Chondrocyte (in vitro differentiated cells): ENCODE measurements at regions not wholly inside any gene's neighbourhood (a gene's known extent, or its start where the extent isn't known, plus 50 kb on each side); places are given as distances from the start of the nearest gene placed in this dataset.
A peak's percentile ranks its signal among the peaks of the same experiment; 100 is the strongest.

Source experiments
- DNase-seq: peaks from one replicate; pipeline ENCODE4 v3.0.0; 2021; ENCODE audit warnings: mixed read lengths, low spot score
- H3K27ac Mint-ChIP-seq: one replicate; pipeline ENCODE4 v1.8.0; 2021; ENCODE audit warnings: mild to moderate bottlenecking, moderate library complexity, mixed read lengths; ENCODE audit not compliant: unreplicated experiment
- H3K27me3 Mint-ChIP-seq: 2 replicates; pipeline ENCODE4 v1.8.0; 2021; ENCODE audit warnings: low read depth, mixed read lengths
- H3K36me3 Mint-ChIP-seq: 2 replicates; pipeline ENCODE4 v1.8.0; 2021; ENCODE audit warnings: low read depth, mixed read lengths
- H3K4me1 Mint-ChIP-seq: 2 replicates; pipeline ENCODE4 v1.8.0; 2021; ENCODE audit warnings: low read depth, mild to moderate bottlenecking, mixed read lengths
- H3K4me3 Mint-ChIP-seq: one replicate; pipeline ENCODE4 v1.8.0; 2021; ENCODE audit warnings: mild to moderate bottlenecking, moderate library complexity, mixed read lengths; ENCODE audit not compliant: unreplicated experiment
- H3K9me3 Mint-ChIP-seq: 2 replicates; pipeline ENCODE4 v1.8.0; 2021; ENCODE audit warnings: low read depth, mixed read lengths
- TF ChIP-seq, protein P1 (sequence below): fragments of 200-600 bp; sonication (generic); IDR thresholded peaks from 2 replicates; pipeline ENCODE4 v1.5.0; 2021; ENCODE audit warnings: antibody characterized with exemption, mild to moderate bottlenecking, moderate library complexity

DNA sequence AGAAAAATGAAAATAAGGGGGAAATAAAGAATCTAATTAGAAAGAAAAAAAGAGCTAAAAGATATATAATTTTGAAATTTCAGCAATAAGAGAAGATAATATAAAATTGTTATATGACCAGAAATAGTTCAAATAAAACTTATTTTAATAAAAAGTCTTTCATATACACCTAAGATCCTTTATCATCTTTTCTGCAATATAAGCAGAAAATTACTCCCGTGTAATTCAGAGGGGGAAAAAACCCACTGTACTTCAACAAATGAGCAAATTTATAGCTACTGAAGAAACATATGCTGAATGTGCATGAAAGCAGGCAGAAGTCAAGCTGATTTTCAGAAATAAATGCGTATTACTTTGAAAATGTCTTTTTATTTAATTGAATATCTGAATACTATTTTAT lies 771.3 kb downstream of the FAT4 start:
- no peaks in the 10 kb centered on the region for H3K36me3 Mint-ChIP-seq
- DNase-seq = no peak
- H3K27me3 Mint-ChIP-seq = peaks cover 1% of the 10 kb centered on the region
- peaks cover 4% of the 10 kb centered on the region for H3K9me3 Mint-ChIP-seq
- H3K27ac Mint-ChIP-seq = no peak overlapping the region
- H3K4me3 Mint-ChIP-seq = no peak overlapping the region
- peaks cover 3% of the 10 kb centered on the region for H3K4me1 Mint-ChIP-seq
- TF ChIP-seq, protein P1, sequence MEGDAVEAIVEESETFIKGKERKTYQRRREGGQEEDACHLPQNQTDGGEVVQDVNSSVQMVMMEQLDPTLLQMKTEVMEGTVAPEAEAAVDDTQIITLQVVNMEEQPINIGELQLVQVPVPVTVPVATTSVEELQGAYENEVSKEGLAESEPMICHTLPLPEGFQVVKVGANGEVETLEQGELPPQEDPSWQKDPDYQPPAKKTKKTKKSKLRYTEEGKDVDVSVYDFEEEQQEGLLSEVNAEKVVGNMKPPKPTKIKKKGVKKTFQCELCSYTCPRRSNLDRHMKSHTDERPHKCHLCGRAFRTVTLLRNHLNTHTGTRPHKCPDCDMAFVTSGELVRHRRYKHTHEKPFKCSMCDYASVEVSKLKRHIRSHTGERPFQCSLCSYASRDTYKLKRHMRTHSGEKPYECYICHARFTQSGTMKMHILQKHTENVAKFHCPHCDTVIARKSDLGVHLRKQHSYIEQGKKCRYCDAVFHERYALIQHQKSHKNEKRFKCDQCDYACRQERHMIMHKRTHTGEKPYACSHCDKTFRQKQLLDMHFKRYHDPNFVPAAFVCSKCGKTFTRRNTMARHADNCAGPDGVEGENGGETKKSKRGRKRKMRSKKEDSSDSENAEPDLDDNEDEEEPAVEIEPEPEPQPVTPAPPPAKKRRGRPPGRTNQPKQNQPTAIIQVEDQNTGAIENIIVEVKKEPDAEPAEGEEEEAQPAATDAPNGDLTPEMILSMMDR = no peak

DNA sequence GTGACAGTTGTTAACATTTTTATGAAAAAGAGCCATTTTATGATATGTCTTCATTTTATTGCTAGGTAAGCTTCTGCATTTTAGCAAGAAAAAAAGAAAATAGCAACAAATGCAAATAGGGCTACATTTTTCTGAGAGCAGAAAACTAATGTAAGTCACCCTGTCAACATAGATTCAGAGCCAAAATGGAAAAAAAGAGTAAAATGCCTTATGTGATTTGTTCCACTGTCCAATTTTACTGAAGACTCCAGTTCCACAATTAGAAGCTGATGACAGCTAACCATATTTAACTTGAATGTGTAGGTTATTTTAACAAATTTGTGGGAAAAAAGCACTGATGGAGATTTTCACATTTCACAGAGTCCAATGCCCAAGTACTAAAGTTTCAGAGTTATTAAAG lies 772.3 kb downstream of the FAT4 start:
- no peaks in the 10 kb centered on the region for H3K36me3 Mint-ChIP-seq
- TF ChIP-seq, protein P1 = no peak
- H3K27ac Mint-ChIP-seq = no peak overlapping the region
- no peak overlapping the region for H3K4me3 Mint-ChIP-seq
- no peaks in the 10 kb centered on the region for H3K4me1 Mint-ChIP-seq
- H3K27me3 Mint-ChIP-seq = peaks cover 1% of the 10 kb centered on the region
- H3K9me3 Mint-ChIP-seq = peaks cover under 1% of the 10 kb centered on the region
- no peak for DNase-seq

DNA sequence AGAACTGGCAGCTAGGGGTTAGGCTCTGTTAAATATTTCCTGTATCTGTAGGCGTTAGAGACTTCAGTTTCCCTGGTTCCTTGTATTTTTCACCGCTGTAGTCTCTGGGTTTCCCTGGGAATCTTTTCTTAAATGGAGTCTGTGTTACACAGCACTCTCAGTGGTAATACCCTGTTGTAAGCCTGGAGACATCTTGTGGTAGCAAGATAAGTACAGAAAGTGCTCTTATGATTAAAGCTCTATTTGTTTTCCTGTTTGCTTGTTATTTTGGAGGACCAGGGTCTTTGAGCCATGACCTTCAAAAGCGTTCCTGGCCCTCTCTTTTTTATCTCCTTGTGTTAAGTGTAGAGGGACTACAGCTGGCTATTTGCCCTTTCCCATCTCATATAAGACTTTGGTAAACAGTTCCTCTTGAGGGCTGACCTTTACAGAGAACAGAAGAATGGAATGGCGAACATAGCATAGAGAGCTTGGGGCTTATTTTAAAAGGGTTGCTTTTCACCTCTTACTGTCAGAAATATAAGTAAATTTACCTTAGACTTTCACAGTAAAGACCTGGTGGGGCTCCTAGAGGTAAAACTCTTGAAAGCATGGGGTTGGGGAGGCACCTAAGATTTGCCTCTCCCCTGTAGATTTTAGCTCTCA lies 782.5 kb downstream of the FAT4 start:
- Mint-ChIP-seq H3K36me3 (no peaks in the 10 kb centered on the region), H3K4me1 (no peaks in the 10 kb centered on the region), H3K9me3 (no peaks in the 10 kb centered on the region), H3K27me3 (peaks cover 11% of the 10 kb centered on the region), H3K27ac (no peak overlapping the region), H3K4me3 (no peak overlapping the region)
- TF ChIP-seq, protein P1 = no peak
- DNase-seq = no peak

DNA sequence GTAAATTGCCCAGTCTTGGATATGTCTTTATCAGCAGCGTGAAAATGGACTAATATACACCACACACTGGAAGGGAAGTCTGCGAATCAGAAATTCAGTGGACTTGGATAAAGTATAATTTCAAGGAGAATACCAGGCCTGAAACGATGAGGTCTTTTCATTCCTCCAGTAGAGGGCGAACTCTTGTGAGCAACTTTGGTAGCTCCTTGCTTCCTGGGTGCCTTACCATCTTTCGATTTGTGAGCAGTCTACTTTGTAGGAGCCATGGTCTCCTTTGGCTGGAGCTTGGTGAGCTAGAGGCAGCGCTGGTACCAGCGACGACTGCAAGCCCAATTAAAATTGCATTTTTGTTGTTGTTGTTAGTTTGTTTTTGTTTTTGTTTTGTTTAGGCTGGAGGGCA lies 791.9 kb downstream of the FAT4 start:
- no peaks in the 10 kb centered on the region for H3K27me3 Mint-ChIP-seq
- TF ChIP-seq, protein P1 = peak; percentile 50
- no peaks in the 10 kb centered on the region for H3K4me1 Mint-ChIP-seq
- peaks cover 15% of the 10 kb centered on the region for H3K9me3 Mint-ChIP-seq
- no peak overlapping the region for H3K4me3 Mint-ChIP-seq
- DNase-seq = no peak
- no peak overlapping the region for H3K27ac Mint-ChIP-seq
- H3K36me3 Mint-ChIP-seq = no peaks in the 10 kb centered on the region

DNA sequence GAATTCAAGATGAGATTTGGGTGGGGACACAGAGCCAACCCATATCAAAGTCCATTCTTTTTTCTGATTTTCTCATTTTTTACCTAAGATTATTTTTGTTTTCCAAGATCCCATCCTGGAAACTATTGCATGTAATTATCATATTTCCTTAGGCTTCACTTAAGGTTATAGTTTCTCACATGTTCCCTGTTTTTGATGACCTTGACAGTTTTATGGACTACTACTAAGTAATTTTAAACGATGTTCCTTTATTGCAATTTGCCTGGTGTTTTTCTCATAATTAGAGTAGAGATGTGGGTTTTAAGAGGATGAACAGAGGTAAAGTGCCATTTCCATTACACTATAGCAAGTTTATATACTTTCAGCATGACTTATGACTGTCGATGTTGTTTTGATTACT lies 795.1 kb downstream of the FAT4 start:
- no peaks in the 10 kb centered on the region for H3K4me1 Mint-ChIP-seq
- DNase-seq = no peak
- H3K4me3 Mint-ChIP-seq = no peak overlapping the region
- H3K27ac Mint-ChIP-seq = no peak overlapping the region
- TF ChIP-seq, protein P1 = no peak
- H3K27me3 Mint-ChIP-seq = no peaks in the 10 kb centered on the region
- H3K9me3 Mint-ChIP-seq = peaks cover 32% of the 10 kb centered on the region
- H3K36me3 Mint-ChIP-seq = peaks cover 10% of the 10 kb centered on the region
